OCI-LY7 (cell line): ENCODE measurements at regions not wholly inside any gene's neighbourhood (a gene's known extent, or its start where the extent isn't known, plus 50 kb on each side); places are given as distances from the start of the nearest gene placed in this dataset.

ENCODE experiments used
- BruUV-seq: library from RNA; stranded (reverse); fragments of 400-500 nt; replicated peaks from 2 replicates; lab custom pipeline; 2021; lab: Mats Ljungman, UMichigan
- CTCF ChIA-PET: fragments of 300-600 bp; sonication (Branson Sonifier 250); formaldehyde crosslinking; loops from one replicate; lab custom pipeline; 2022; ENCODE audit warnings: antibody characterized with exemption; ENCODE audit not compliant: unreplicated experiment; lab: Charles Lee
- POLR2A ChIA-PET: fragments of 300-600 bp; sonication (Branson Sonifier 250); formaldehyde crosslinking; loops from one replicate; lab custom pipeline; 2022; ENCODE audit warnings: antibody characterized with exemption; lab: Charles Lee
- DNase-seq: peaks from one replicate; pipeline ENCODE4 v3.0.0-alpha.2; 2015; ENCODE audit warnings: low spot score
- H2AFZ ChIP-seq: fragments of 200-600 bp; sonication (generic), shearing (Covaris generic); 2 replicates; pipeline ENCODE4 v1.6.1; 2014; ENCODE audit warnings: mild to moderate bottlenecking, antibody characterized with exemption, low read length, moderate library complexity
- H3K27ac ChIP-seq: fragments of 200-600 bp; sonication (generic); 2 replicates; pipeline ENCODE4 v1.5.1; 2014; ENCODE audit warnings: mixed run types, low read depth, mild to moderate bottlenecking, moderate library complexity, low read length, inconsistent platforms; ENCODE audit not compliant: poor library complexity, severe bottlenecking
- H3K36me3 ChIP-seq: fragments of 200-600 bp; sonication (generic); 2 replicates; pipeline ENCODE4 v1.6.1; 2014; ENCODE audit warnings: mild to moderate bottlenecking, antibody characterized with exemption, low read length, moderate library complexity, mixed read lengths; ENCODE audit not compliant: insufficient read depth
- H3K4me1 ChIP-seq: fragments of 200-600 bp; sonication (generic); 2 replicates; pipeline ENCODE4 v1.5.1; 2014; ENCODE audit warnings: mild to moderate bottlenecking, low read length; ENCODE audit not compliant: insufficient read depth, poor library complexity, severe bottlenecking
- H3K4me2 ChIP-seq: fragments of 200-600 bp; sonication (generic); 2 replicates; pipeline ENCODE4 v1.6.1; 2014; ENCODE audit warnings: mild to moderate bottlenecking, low read length
- H3K4me3 ChIP-seq: fragments of 200-600 bp; sonication (generic); 2 replicates; pipeline ENCODE4 v1.5.1; 2014; ENCODE audit warnings: mild to moderate bottlenecking, low read depth, low read length; ENCODE audit not compliant: poor library complexity, severe bottlenecking
- H3K79me2 ChIP-seq: fragments of 200-600 bp; sonication (generic); 2 replicates; pipeline ENCODE4 v1.6.1; 2016; ENCODE audit warnings: low read depth, mild to moderate bottlenecking, low read length, moderate library complexity, mixed read lengths; ENCODE audit not compliant: insufficient read depth
- H3K9me2 ChIP-seq: fragments of 200-600 bp; sonication (generic); 2 replicates; pipeline ENCODE4 v1.6.1; 2016; ENCODE audit warnings: mild to moderate bottlenecking, low read length, mixed read lengths; ENCODE audit not compliant: insufficient read depth
- H3K9me3 ChIP-seq: fragments of 200-600 bp; sonication (generic); 2 replicates; pipeline ENCODE4 v1.6.1; 2014; ENCODE audit warnings: mild to moderate bottlenecking, mixed run types, low read length, mixed read lengths
- H4K20me1 ChIP-seq: fragments of 200-600 bp; sonication (generic); 2 replicates; pipeline ENCODE4 v1.6.1; 2014; ENCODE audit warnings: mild to moderate bottlenecking, antibody characterized with exemption, low read length, moderate library complexity, mixed read lengths; ENCODE audit not compliant: insufficient read depth
- CTCF ChIP-seq: fragments of 200-600 bp; sonication (generic); conservative IDR thresholded peaks from 2 replicates; pipeline ENCODE4 v1.5.1; 2014; ENCODE audit warnings: mild to moderate bottlenecking, antibody characterized with exemption, low read length, moderate library complexity, mixed read lengths
- EZH2phosphoT487 ChIP-seq: fragments of 200-600 bp; sonication (generic); IDR thresholded peaks from 2 replicates; pipeline ENCODE4 v1.6.1; 2018; ENCODE audit warnings: low read depth, borderline replicate concordance, mild to moderate bottlenecking, mixed run types, antibody characterized with exemption, low read length, moderate library complexity, mixed read lengths
- intact Hi-C: fragments of 100-400 bp; cut with micrococcal nuclease; formaldehyde crosslinking; loops from one replicate; pipeline ENCODE4 v1.10.0; 2022; ENCODE audit not compliant: unreplicated experiment

DNA sequence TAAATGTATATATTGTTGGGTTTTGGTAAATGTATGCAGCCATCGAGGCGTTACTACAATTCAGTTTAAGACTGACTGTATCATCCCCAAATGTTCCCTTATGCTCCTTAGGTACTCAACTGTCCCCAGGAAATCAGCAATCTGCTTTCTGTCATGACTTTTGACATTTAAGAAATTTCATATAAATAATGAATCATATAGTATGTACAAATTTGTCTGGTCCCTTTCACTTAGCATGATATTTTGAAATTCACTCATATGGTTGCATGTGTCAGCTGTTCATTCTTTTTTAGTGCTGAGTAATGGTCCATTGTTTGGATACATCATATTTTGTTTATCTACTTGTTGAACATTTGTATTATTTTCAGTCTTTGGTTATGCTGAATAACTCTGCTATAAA lies 218.8 kb downstream of the C4orf33 start:
- CTCF ChIA-PET, result no interaction called here
- H3K27ac ChIP-seq, result no peak overlapping the region
- no peak overlapping the region for H3K4me2 ChIP-seq
- H3K4me3 ChIP-seq, result no peak overlapping the region
- H3K79me2 ChIP-seq, result no peaks in the 10 kb centered on the region
- no peaks in the 10 kb centered on the region for H3K4me1 ChIP-seq
- no peak for TF ChIP-seq EZH2phosphoT487
- TF ChIP-seq CTCF, result no peak
- no peaks in the 10 kb centered on the region for H3K9me3 ChIP-seq
- H4K20me1 ChIP-seq, result no peaks in the 10 kb centered on the region
- no peak overlapping the region for H2AFZ ChIP-seq
- POLR2A ChIA-PET, result no interaction called here
- no peaks in the 10 kb centered on the region for H3K36me3 ChIP-seq
- no peak for DNase-seq
- BruUV-seq, result no TSS peak
- H3K9me2 ChIP-seq, result no peaks in the 10 kb centered on the region
- intact Hi-C loops, result no loop called here

DNA sequence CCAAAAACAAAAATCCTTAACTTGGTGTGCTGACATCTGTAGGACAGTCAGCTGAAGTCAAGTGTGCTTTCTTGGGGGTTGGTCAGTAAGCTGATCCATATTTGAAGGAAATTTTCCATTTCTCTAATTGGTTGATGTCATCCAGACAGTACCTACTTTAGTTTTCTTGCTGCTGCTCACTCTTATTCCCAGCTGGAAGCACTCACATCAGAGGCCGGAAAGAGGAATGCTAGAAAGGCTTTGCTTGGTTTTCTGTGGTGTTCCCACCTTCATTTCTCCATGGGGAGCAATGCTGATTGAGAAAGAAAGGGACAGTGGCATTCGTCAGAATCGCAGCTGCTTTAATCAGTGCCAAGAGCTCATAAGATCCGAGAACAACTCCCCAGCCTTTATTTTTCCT lies 227.0 kb downstream of the C4orf33 start:
- H2AFZ ChIP-seq, result no peak overlapping the region
- TF ChIP-seq CTCF, result no peak
- TF ChIP-seq EZH2phosphoT487, result no peak
- no peaks in the 10 kb centered on the region for H3K36me3 ChIP-seq
- H3K9me3 ChIP-seq, result no peaks in the 10 kb centered on the region
- no peaks in the 10 kb centered on the region for H3K4me1 ChIP-seq
- no peak for DNase-seq
- no peaks in the 10 kb centered on the region for H4K20me1 ChIP-seq
- H3K9me2 ChIP-seq, result no peaks in the 10 kb centered on the region
- no TSS peak for BruUV-seq
- no peak overlapping the region for H3K4me3 ChIP-seq
- intact Hi-C loops, result no loop called here
- H3K27ac ChIP-seq, result no peak overlapping the region
- no peak overlapping the region for H3K4me2 ChIP-seq
- POLR2A ChIA-PET, result interaction anchor here (0.7 kb wide), 1 partner anchor 858 kb away, joined by 3 read pairs; no protein-coding TSS in a partner anchor
- no peaks in the 10 kb centered on the region for H3K79me2 ChIP-seq
- CTCF ChIA-PET, result no interaction called here

GRCh38 chr4:129323658-129324057 lies 227.7 kb downstream of the C4orf33 start:
- Histone ChIP-seq H3K4me1 (no peaks in the 10 kb centered on the region), H3K27ac (no peak overlapping the region), H3K79me2 (no peaks in the 10 kb centered on the region), H3K4me2 (no peak overlapping the region), H2AFZ (no peak overlapping the region), H3K36me3 (no peaks in the 10 kb centered on the region), H4K20me1 (no peaks in the 10 kb centered on the region), H3K4me3 (no peak overlapping the region), H3K9me2 (no peaks in the 10 kb centered on the region), H3K9me3 (no peaks in the 10 kb centered on the region)
- CTCF ChIA-PET, result no interaction called here
- POLR2A ChIA-PET, result interaction anchor here (0.6 to 0.7 kb wide), 2 partner anchors 297 to 859 kb away, joined by 3 read pairs; no protein-coding TSS in a partner anchor
- intact Hi-C loops, result no loop called here
- TF ChIP-seq CTCF (no peak), EZH2phosphoT487 (no peak)
- no TSS peak for BruUV-seq
- no peak for DNase-seq
